BJ (cell line): ENCODE measurements at regions not wholly inside any gene's neighbourhood (a gene's known extent, or its start where the extent isn't known, plus 50 kb on each side); places are given as distances from the start of the nearest gene placed in this dataset.

ENCODE experiments used
- CTCF ChIA-PET: fragments of 350-600 bp; formaldehyde crosslinking; extraction: SDS; loops from one replicate; lab custom pipeline; 2021; ENCODE audit warnings: antibody characterized with exemption, inconsistent platforms; lab: Yijun Ruan, JAX
- POLR2A ChIA-PET: fragments of 300-600 bp; sonication (Branson Sonifier 250); formaldehyde crosslinking; extraction: SDS; loops from one replicate; lab custom pipeline; 2021; ENCODE audit warnings: antibody characterized with exemption; lab: Charles Lee
- DNase-seq: peaks from one replicate; pipeline ENCODE4 v3.0.0-alpha.2; 2011; ENCODE audit warnings: low read depth
- H3K27me3 ChIP-seq: 2 replicates; pipeline ENCODE4 v1.6.0; 2011; ENCODE audit warnings: low read length; ENCODE audit not compliant: control insufficient read depth, insufficient read depth
- H3K36me3 ChIP-seq: 2 replicates; pipeline ENCODE4 v1.5.1; 2011; ENCODE audit warnings: low read length; ENCODE audit not compliant: control insufficient read depth, insufficient read depth
- H3K4me3 ChIP-seq: 2 replicates; pipeline ENCODE4 v1.5.1; 2011; ENCODE audit warnings: low read depth, mild to moderate bottlenecking, control low read depth, low read length
- CTCF ChIP-seq: IDR thresholded peaks from 2 replicates; pipeline ENCODE4 v1.5.1; 2011; ENCODE audit warnings: low read depth, mild to moderate bottlenecking, control low read depth, inconsistent platforms, low read length, moderate library complexity; ENCODE audit not compliant: insufficient read depth

- no peak overlapping the region for H3K4me3 ChIP-seq
- TF ChIP-seq CTCF: no peak
- no peak for DNase-seq
- ChIA-PET POLR2A (no interaction called here), CTCF (no interaction called here)
- H3K36me3 ChIP-seq: no peaks in the 10 kb centered on the region
- H3K27me3 ChIP-seq: no peaks in the 10 kb centered on the region; the same call in 1 of the 2 replicates
Observed at GRCh38 chr13:36767276-36767675, 51.7 kb upstream of the RFXAP start.

GRCh38 chr13:36769126-36769525, 49.9 kb upstream of the RFXAP start:
- DNase-seq: no peak
- no peak for TF ChIP-seq CTCF
- Histone ChIP-seq H3K36me3 (no peaks in the 10 kb centered on the region), H3K4me3 (no peak overlapping the region), H3K27me3 (no peaks in the 10 kb centered on the region; the same call in 1 of the 2 replicates)
- ChIA-PET CTCF (interaction anchor here (1.9 kb wide), 1 partner anchor 33 kb away, joined by 4 read pairs; no protein-coding TSS in a partner anchor), POLR2A (no interaction called here)
